Vagina (tissue), 2 donors: ENCODE measurements at regions not wholly inside any gene's neighbourhood (a gene's known extent, or its start where the extent isn't known, plus 50 kb on each side); places are given as distances from the start of the nearest gene placed in this dataset.
A peak's percentile ranks its signal among the peaks of the same experiment; 100 is the strongest.

Source experiments
- DNase-seq, 2 donors: peaks; one replicate each; pipeline ENCODE4 v3.0.0-alpha.2; 2017; ENCODE audit errors: extremely low spot score in 2 of 2
- H3K27ac ChIP-seq: fragments of 200-600 bp; sonication (generic); one replicate; pipeline ENCODE4 v1.5.1; 2019
- H3K27me3 ChIP-seq: fragments of 200-600 bp; sonication (generic); one replicate; pipeline ENCODE4 v1.5.1; 2019
- H3K36me3 ChIP-seq, 2 donors: fragments of 200-600 bp; sonication (generic); one replicate each; pipeline ENCODE4 v1.5.1; 2017 to 2019
- H3K4me1 ChIP-seq: fragments of 200-600 bp; sonication (generic); one replicate; pipeline ENCODE4 v1.5.1; 2019
- H3K4me3 ChIP-seq, 2 donors: fragments of 200-600 bp; sonication (generic); 1 replicate in 1 of 2; 2 replicates in 1 of 2; pipeline ENCODE4 v1.5.1; 2016 to 2019
- H3K9me3 ChIP-seq: fragments of 200-600 bp; sonication (generic); one replicate; pipeline ENCODE4 v1.5.1; 2019
- CTCF ChIP-seq, 3 experiments: fragments of 450-650 bp in 2 of 3; fragments of 200-600 bp in 1 of 3; sonication (generic) in 1 of 3; IDR thresholded peaks; one replicate each; pipeline ENCODE4 v1.5.1; 2017 to 2019; ENCODE audit warnings: antibody characterized with exemption in 3 of 3, mild to moderate bottlenecking in 2 of 3, moderate library complexity in 2 of 3
- POLR2A ChIP-seq, 2 donors: fragments of 450-650 bp; IDR thresholded peaks; one replicate each; pipeline ENCODE4 v1.6.1; 2017; ENCODE audit warnings: antibody characterized with exemption in 2 of 2, mild to moderate bottlenecking in 2 of 2, moderate library complexity in 2 of 2
- POLR2AphosphoS5 ChIP-seq, 2 donors: sonication (generic); formaldehyde crosslinking; IDR thresholded peaks; one replicate each; pipeline ENCODE4 v1.9.0; 2017; ENCODE audit warnings: antibody characterized with exemption in 2 of 2, mild to moderate bottlenecking in 2 of 2, low read depth in 1 of 2; ENCODE audit not compliant: insufficient read depth in 1 of 2
- intact Hi-C: fragments of 100-400 bp; cut with DNase I; formaldehyde crosslinking; loops from one replicate; pipeline ENCODE4 v1.15.1; 2023

DNA sequence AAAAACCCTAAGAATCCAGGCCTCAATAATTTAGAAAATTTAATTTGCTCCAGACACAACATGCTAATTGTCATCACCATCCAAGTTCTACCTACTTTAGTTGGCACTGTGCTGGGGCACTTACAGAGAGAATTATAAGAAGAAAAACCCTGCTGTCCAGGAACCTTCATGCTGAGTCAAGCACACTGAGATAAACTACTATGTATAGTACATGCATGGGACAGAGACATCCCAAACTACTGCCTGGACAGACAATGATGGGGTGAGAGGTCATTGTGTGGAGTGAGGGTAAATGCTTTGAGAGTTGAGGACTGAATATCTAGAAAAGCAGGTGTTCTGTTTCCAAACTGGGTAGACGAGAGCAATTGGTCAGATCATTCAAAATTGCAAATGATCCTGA is 135.3 kb upstream of the CTTNBP2NL start:
- no peak for DNase-seq
- no peaks in the 10 kb centered on the region for H3K9me3 ChIP-seq
- H3K4me1 ChIP-seq, result peaks cover 38% of the 10 kb centered on the region
- TF ChIP-seq CTCF (IDR thresholded peaks at IDR 0.05) (no peak), POLR2AphosphoS5 (IDR thresholded peaks at IDR 0.05; ENCODE audit: insufficient read depth in 1 of 2, low read depth in 1 of 2) (no peak), POLR2A (IDR thresholded peaks at IDR 0.05) (no peak)
- no peaks in the 10 kb centered on the region for H3K27me3 ChIP-seq
- no peak overlapping the region for H3K27ac ChIP-seq
- H3K4me3 ChIP-seq, result no peak overlapping the region
- intact Hi-C loops, result no loop called here
- no peaks in the 10 kb centered on the region for H3K36me3 ChIP-seq

DNA sequence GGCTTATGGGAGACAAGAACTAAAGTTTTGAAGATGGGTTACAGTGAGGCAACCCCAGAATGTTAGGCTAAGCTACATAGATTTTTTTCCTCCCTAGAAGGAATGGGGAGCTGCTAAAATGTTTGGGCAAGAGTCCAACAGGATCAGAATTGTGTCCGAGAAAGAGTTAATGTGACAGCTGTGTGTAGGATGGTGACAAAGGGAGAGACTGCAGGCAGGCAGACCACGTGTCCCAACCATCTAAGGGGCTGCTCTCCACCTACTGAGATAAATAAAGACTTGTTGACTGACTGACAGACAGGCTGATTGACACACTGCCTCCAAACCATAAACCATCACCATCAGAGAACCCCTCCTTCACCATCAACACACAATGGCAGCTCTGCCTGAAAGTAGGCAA is 133.7 kb upstream of the CTTNBP2NL start:
- Histone ChIP-seq H3K4me1 (peaks cover 42% of the 10 kb centered on the region), H3K9me3 (no peaks in the 10 kb centered on the region), H3K36me3 (no peaks in the 10 kb centered on the region), H3K4me3 (no peak overlapping the region), H3K27me3 (no peaks in the 10 kb centered on the region), H3K27ac (no peak overlapping the region)
- TF ChIP-seq CTCF (IDR thresholded peaks at IDR 0.05), result no peak
- no peak for TF ChIP-seq POLR2AphosphoS5 (IDR thresholded peaks at IDR 0.05; ENCODE audit: insufficient read depth in 1 of 2, low read depth in 1 of 2)
- TF ChIP-seq POLR2A (IDR thresholded peaks at IDR 0.05), result no peak
- no peak for DNase-seq
- intact Hi-C loops, result no loop called here

DNA sequence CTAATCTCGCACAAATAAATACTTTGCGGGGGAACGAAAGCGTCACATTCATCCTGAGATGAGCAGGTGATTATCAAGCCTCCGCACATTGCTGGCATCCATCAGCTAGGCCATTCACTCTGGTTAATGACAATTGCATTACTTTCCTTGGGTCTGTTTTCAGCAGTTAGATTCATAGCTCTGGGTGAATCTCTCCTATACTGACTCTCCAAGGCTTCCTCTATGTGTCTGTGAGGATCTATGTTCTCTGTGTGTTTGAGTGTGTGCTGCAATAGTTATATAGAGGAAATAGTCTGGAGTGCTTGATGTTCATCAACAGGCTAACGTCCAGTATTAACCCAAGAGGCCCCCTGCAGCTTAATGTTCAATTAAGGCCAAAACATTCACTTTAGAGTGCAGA is 133.0 kb upstream of the CTTNBP2NL start:
- no peak for TF ChIP-seq POLR2AphosphoS5 (IDR thresholded peaks at IDR 0.05; ENCODE audit: insufficient read depth in 1 of 2, low read depth in 1 of 2)
- no peak for TF ChIP-seq POLR2A (IDR thresholded peaks at IDR 0.05)
- TF ChIP-seq CTCF (IDR thresholded peaks at IDR 0.05), result no peak
- intact Hi-C loops, result no loop called here

GRCh38 chr1:112263453-112263852 is 132.6 kb upstream of the CTTNBP2NL start:
- Histone ChIP-seq H3K27me3 (no peaks in the 10 kb centered on the region), H3K36me3 (no peaks in the 10 kb centered on the region), H3K4me3 (no peak overlapping the region), H3K9me3 (no peaks in the 10 kb centered on the region), H3K4me1 (peaks cover 49% of the 10 kb centered on the region), H3K27ac (no peak overlapping the region)
- no peak for DNase-seq
- intact Hi-C loops, result no loop called here
- TF ChIP-seq CTCF (IDR thresholded peaks at IDR 0.05) (no peak), POLR2AphosphoS5 (IDR thresholded peaks at IDR 0.05; ENCODE audit: insufficient read depth in 1 of 2, low read depth in 1 of 2) (no peak), POLR2A (IDR thresholded peaks at IDR 0.05) (no peak)

More for the DNA sequence above, 133.0 kb upstream of the CTTNBP2NL start:
- H3K9me3 ChIP-seq, result no peaks in the 10 kb centered on the region
- no peaks in the 10 kb centered on the region for H3K27me3 ChIP-seq
- H3K4me3 ChIP-seq, result no peak overlapping the region
- H3K27ac ChIP-seq, result no peak overlapping the region
- H3K4me1 ChIP-seq, result peaks cover 47% of the 10 kb centered on the region
- no peak for DNase-seq
- no peaks in the 10 kb centered on the region for H3K36me3 ChIP-seq

DNA sequence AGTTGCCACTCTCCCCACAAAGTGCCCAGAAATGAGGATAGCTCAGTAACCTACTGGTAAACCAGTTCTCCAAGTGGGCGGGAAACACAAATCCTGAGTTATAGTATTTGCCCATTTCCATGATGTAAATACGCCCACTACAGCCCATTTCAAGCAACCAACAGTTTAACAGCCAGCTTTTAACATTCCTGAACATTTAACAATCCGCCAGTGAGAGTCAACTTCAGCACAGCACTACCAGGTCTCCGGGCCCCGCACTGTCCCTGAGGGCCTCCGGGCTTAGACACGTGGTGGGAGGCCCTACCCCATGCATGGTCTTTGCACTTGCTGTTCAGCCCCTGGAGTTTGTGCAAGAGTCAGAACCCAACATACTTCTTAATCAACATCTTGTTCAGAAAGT is 132.0 kb upstream of the CTTNBP2NL start:
- Histone ChIP-seq H3K9me3 (no peaks in the 10 kb centered on the region), H3K4me1 (peaks cover 49% of the 10 kb centered on the region), H3K36me3 (no peaks in the 10 kb centered on the region), H3K27me3 (no peaks in the 10 kb centered on the region), H3K4me3 (no peak overlapping the region), H3K27ac (peak overlapping the region; percentile 51)
- no peak for DNase-seq
- intact Hi-C loops, result no loop called here
- TF ChIP-seq POLR2AphosphoS5 (IDR thresholded peaks at IDR 0.05; ENCODE audit: insufficient read depth in 1 of 2, low read depth in 1 of 2) (no peak), POLR2A (IDR thresholded peaks at IDR 0.05) (no peak), CTCF (IDR thresholded peaks at IDR 0.05) (no peak)
